GM21786 (cell line): ENCODE measurements at regions not wholly inside any gene's neighbourhood (a gene's known extent, or its start where the extent isn't known, plus 50 kb on each side); places are given as distances from the start of the nearest gene placed in this dataset.
A peak's percentile ranks its signal among the peaks of the same experiment; 100 is the strongest.
"Not testable (repeated sequence)": the region's sequence is repeated elsewhere in the genome, so short reads cannot be mapped to it uniquely, and the experiment has no call there.

Experiments
- ATAC-seq: cut with Tn5 transposase; IDR thresholded peaks from one replicate; pipeline ENCODE4 v1.9.1; 2021; ENCODE audit not compliant: unreplicated experiment

GRCh38 chr10:23945845-23946244, 263.1 kb upstream of the KIAA1217 start:
- ATAC-seq: no peak

- no peak for ATAC-seq
These were observed 257.1 kb upstream of the KIAA1217 start for GRCh38 chr10:23951841-23952240.

DNA sequence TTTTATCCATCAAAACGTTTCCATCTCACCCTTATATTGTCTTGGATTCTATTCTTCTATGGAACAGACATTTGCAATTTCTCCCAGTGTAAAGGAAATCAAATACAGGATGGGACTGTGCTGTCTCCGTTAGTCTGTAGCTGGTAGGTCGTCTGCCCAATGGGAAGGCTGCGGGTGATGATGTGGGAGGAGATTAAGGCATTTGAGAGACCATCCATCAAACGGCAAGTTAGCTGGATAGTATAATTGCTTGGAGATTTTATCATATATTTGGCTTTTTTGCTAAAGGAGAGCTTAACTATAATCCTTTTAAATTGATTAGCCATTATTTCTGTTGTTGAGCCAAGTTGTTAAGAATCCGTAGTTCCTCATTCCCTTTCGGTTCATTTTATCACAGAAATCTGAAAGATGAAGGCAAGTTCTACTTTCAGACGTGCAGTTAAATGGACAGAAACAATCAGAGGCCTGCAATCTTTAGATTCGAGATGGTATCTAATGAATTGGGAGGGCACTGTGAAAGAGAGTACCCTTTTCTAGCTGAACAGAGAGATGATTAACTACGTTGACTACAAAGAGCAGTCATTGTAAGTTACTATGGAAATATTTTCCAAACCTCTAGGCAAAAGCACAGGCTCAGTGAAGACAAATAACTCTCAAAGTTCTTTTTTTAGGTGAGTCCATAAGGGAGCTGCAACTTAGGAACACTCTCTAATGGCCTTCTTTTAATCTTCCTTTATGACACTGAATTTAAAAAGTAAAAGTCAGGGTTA, 253.3 kb upstream of the KIAA1217 start:
- no peak for ATAC-seq

DNA sequence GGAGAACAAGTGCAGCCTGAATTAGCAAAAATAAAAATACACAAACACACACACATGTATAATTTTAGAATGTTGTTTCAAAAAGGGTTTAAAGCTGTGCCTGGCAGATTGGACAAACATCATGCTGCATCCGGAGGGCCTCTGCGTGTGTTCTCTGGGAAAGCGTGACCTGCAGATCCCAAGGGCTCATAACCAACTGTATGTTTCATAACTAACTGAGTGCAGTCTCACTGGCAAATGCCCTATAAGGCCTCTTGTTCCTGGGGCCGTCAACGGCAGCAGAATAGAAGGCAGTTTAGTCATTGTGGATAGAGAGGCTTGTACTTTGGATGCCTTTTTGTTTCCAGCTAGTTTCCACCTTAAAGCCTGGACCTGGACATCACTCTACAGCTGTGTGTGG, 243.8 kb upstream of the KIAA1217 start:
- ATAC-seq: no peak

- ATAC-seq: no peak
These were observed 243.1 kb upstream of the KIAA1217 start for GRCh38 chr10:23965880-23966279.

DNA sequence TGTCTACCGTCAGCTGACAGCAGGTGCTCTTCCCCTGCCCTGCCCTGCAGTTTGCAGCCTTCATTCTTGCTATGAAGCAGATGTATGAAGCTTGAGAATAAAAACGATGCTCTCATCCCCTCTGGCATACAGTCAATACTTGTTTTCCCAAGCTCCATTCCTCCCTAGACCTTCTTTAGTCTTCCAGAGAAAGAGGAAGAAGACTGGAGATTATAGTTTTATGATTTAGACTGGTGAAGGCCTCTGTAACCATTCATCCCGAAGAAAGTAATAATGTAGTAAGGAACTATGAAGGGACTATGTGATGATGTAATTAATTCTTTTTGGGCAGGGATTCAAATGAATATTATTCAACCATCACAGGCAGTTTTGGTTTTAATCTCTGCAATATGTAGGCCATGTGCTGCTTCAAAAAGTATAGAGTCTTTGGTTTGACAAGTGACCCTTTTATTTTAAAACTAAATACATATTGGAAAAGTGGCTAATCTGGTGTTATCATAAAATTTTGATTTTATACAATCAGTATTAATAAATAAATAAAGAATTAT, 242.4 kb upstream of the KIAA1217 start:
- ATAC-seq: no peak

DNA sequence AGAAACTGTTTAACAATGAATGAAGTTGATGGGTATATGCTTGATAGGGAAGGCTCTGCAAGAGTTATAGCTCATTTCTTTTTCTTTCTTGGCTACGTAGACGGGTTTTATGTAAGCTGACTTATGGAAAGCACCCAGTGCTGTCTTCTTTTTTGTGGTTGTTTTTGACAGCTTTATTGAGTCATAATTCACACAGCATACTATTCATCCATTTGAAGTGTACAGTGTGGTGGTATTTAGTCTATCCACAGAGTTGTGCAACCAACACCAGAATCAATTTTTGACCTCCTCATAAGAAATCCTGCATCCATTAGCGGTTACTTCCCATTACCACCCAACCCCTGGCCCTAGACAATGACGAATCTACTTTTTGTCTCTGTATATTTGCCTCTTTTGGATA, 240.6 kb upstream of the KIAA1217 start:
- no peak for ATAC-seq

DNA sequence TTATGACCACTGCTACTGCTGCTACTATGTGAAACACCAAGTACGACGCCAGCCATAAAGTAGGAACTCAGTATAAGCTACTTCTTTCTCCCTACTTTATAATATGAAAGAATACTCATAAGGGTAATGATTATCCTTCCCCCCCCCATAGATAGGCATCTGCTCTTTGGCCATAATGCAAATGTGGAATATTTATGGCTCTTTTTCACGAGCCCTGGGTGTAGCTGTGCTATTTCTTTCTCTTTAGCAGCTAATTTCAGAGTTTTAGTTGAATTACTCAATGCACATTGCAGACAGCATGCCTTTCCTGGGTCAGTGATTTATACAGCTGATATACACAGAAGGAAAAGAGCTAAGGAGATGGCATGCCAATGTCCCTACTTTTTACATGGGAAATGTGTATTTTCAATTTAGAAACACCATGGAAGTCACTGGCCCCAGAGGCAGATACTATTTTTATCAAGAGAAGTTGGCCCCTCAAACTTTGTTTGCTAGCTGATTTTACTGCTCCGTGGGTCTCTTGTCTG, 234.1 kb upstream of the KIAA1217 start:
- no peak for ATAC-seq

DNA sequence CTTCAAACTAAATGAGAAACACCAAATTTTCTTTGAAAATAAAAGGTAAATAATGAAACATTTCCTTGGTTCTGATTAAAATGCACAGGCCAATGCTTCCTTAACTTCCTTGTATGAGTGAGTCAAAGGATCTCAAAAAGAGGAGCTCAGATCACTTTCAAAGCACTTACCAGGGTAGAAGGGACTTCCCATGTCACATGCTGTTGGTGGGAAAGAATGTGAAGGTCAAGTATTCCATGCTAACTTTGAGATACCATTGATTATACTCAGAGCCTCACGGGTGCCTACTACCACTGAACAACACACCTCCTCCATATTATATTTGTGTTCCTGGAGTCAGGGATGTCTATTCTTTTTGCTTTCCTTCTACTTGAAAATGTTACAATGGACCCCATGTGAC, 233.5 kb upstream of the KIAA1217 start:
- ATAC-seq: no peak

DNA sequence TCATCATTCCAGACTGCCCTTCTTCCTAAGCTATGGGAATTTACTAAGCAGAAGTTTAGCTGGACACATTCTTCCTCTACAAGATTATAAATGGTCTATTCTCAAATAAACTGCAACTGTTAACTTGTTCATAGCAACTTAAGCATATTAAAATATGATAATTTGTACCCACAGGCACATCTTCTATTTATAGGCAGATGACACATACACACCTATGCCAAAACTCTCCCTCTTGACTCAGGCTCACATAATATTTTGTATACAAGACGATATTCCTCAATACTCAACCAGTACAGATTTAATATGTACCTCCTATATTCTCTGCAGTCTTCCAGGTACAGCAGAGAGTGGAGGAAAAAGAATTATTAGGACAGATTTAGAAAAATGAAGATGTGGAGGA, 232.7 kb upstream of the KIAA1217 start:
- ATAC-seq: no peak

DNA sequence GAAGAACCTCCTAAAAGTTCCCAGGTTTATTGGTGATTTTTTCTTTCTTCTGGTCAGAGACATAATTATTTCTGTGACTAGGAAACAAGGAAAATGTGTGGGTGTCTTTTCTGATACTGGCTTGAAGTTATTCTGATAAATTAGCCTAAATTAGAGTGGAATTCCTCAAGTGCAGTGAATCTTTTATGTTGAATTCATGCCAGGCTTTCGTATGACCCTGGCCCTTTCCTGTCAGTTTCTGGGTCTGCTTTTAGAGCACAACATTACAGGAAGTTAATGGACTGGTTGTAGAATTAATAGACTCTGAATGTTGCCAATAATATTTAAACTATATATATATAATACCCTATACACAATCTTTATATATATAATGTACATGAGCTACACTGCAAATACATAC, 230.6 kb upstream of the KIAA1217 start:
- ATAC-seq: no peak

- ATAC-seq: no peak
These were observed 228.8 kb upstream of the KIAA1217 start for GRCh38 chr10:23980094-23980493.

DNA sequence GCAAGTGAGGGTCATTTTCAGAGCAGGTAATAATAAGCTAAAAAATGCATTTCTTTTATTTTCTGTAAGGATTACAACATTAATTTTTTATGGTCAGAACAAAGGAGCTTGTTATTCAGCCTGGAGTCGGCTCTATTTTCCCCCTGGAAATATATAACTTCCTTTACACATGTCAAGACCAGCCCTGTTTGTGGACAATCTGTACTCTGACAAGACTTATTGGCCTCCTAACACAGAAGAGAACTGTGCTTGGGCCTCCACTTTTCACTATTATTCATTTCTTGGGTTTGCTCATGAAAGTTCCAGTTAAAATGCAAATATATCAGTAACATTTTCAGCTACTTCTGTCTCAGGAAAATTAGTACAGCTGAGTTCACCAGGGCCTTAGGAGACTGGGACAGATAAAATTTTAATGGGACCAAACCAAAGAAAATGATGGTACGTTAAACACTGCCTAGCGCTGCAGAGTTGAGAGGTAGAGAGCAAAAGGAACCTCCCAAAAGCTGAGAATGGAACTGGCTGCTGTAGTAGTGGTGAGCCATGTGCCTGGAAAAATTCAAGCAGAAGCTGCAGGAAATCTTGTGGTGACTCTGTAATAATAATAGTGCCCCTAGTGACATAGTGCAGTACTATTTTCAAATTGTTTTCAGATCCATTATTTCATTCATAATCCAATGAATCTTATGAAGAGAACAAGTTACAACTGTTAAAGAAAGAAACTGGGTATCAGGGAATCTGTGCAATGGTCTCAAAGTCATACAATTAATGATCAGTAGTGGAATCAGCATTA, 227.2 kb upstream of the KIAA1217 start:
- no peak for ATAC-seq

DNA sequence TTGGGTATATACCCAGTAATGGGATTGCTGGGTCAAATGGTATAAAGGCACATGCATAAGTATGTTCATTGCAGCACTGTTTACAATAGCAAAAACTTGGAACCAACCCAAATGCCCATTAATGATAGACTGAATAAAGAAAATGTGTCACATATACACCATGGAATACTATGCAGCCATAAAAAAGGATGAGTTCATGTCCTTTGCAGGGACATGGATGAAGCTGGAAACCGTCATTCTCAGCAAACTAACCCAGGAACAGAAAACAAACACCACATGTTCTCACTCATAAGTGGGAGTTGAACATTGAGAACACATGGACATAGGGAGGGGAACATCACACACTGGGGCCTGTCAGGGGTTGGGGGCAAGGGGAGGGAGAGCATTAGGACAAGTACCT, 224.5 kb upstream of the KIAA1217 start:
- not testable (repeated sequence) for ATAC-seq

DNA sequence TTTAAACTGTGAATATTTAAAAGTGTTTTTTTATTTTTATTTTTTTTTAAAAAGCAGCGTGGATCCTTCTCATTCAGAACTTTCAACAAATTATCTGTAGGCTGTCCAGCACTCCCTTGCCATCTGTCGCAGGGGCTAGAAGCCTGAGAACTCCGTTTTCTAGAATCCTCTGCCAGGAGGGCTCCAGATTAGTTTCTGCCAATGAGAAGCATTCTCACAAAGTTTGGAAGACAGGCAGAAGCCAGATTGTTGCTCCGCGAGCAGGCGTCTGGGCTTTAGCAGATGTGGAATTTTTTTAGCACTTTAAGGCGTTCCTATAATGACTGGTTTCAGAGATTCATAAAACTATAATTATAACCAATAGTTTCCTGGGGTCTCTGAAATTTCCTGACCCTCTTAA, 220.9 kb upstream of the KIAA1217 start:
- ATAC-seq: no peak

DNA sequence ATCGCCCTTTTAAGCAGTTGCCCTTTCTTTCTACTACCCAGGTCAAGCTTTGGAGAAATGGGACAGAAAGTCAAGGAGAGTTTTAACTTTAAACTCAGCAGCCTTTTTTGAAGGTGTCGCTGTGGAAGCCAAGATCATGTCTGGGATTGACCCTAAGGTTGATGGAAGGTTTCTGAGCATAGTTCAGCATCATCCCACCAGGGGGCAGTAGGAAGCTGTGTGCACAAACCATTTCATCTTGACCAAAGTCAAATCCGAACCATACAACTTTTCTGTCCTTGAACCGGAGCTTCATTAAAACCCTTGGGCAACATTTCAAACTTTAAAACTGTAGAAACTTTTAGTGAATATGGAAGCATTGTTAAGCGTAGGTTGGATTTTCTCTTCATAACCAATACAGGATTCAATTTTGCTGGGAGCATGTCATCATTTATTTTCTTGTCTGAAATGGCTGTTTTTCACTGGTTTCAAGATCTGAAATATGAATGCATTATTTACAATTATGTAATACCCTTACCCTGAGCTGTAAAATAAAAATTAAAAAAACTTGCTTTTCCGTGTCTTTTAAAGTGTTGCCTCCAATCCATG, 214.4 kb upstream of the KIAA1217 start:
- peak; percentile 52 for ATAC-seq

DNA sequence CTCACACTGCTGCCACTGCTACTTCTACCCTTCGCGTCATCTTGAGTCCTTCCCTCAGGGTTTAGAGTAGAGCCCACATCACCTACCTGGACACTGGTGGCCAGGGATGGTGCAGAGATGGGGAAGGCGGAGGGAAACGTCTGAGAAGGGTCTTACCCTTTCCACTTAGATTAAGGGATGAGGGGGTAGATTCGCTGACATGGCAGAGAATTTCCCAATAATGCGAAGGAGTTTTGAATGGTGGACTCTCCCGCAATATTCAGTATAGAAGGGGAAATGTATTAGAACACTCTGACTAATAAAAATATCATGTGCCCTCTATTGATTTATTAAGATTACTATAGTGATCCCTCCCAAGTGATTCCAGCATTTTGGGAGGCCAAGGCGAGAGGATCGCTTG, 209.5 kb upstream of the KIAA1217 start:
- no peak for ATAC-seq

GRCh38 chr10:24000271-24000813, 208.6 kb upstream of the KIAA1217 start:
- ATAC-seq: no peak

DNA sequence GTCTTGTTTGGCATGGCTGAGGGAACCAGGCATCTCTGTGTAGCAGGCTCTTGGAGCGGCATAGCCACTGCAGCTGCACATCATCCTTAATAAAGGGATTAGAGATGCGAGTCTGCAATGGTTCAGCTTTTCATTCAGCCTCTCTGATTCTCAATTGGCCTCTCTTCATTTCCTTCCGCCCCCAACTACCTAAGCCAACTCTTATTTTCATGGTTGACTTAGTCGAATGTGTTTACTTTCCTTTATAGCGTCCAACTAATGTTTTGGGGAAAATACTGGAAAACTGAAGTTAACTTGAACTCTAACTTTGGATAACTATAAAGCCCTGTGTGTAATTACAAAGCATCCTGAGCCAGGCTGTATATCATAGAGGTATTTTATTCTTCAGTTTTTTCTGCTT, 202.2 kb upstream of the KIAA1217 start:
- ATAC-seq: no peak

GRCh38 chr10:24007359-24007758, 201.6 kb upstream of the KIAA1217 start:
- no peak for ATAC-seq
